Stimulated activated CD4-positive, alpha-beta T cell treated with anti-CD3 and anti-CD28 coated beads, Interleukin-15, amount 100 ng/mL, for 1 hour (primary cell): ENCODE measurements at regions not wholly inside any gene's neighbourhood (a gene's known extent, or its start where the extent isn't known, plus 50 kb on each side); places are given as distances from the start of the nearest gene placed in this dataset.
"Not testable (repeated sequence)": the region's sequence is repeated elsewhere in the genome, so short reads cannot be mapped to it uniquely, and the experiment has no call there.

Experiments used
- DNase-seq, 2 donors: peaks; one replicate each; pipeline ENCODE4 v3.0.0-alpha.2; 2020; ENCODE audit warnings: low read depth in 1 of 2, low spot score in 1 of 2

- not testable (repeated sequence) for DNase-seq
Observed at GRCh38 chr20:39725513-39725912, 763.4 kb downstream of the DHX35 start.

GRCh38 chr20:39719293-39719692 lies 757.1 kb downstream of the DHX35 start:
- no peak for DNase-seq

GRCh38 chr20:39717936-39718335 lies 755.8 kb downstream of the DHX35 start:
- no peak for DNase-seq

GRCh38 chr20:39716796-39717341 lies 754.7 kb downstream of the DHX35 start:
- no peak for DNase-seq

GRCh38 chr20:39713076-39713840 lies 751.1 kb downstream of the DHX35 start:
- no peak for DNase-seq

GRCh38 chr20:39706184-39706663 lies 744.1 kb downstream of the DHX35 start:
- DNase-seq, result no peak

- no peak for DNase-seq
Observed at GRCh38 chr20:39705032-39705431, 742.9 kb downstream of the DHX35 start.

GRCh38 chr20:39703357-39703756 lies 741.2 kb downstream of the DHX35 start:
- DNase-seq, result not testable (repeated sequence)

- DNase-seq, result no peak
Observed at GRCh38 chr20:39702701-39703349, 740.7 kb downstream of the DHX35 start.

- no peak for DNase-seq
Observed at GRCh38 chr20:39700528-39700927, 738.4 kb downstream of the DHX35 start.

- DNase-seq, result no peak
Observed at GRCh38 chr20:39699166-39699725, 737.1 kb downstream of the DHX35 start.

GRCh38 chr20:39698752-39699151 lies 736.6 kb downstream of the DHX35 start:
- DNase-seq, result no peak

- no peak for DNase-seq
Observed at GRCh38 chr20:39691151-39691862, 729.2 kb downstream of the DHX35 start.

GRCh38 chr20:39676857-39677391 lies 714.8 kb downstream of the DHX35 start:
- no peak for DNase-seq

- DNase-seq, result no peak
Observed at GRCh38 chr20:39676241-39676640, 714.1 kb downstream of the DHX35 start.

- no peak for DNase-seq
Observed at GRCh38 chr20:39674842-39675241, 712.7 kb downstream of the DHX35 start.

GRCh38 chr20:39670988-39671387 lies 708.8 kb downstream of the DHX35 start:
- no peak for DNase-seq

GRCh38 chr20:39669659-39670058 lies 707.5 kb downstream of the DHX35 start:
- DNase-seq, result no peak

- no peak for DNase-seq
Observed at GRCh38 chr20:39668038-39668437, 705.9 kb downstream of the DHX35 start.

- no peak for DNase-seq
Observed at GRCh38 chr20:39661833-39662232, 699.7 kb downstream of the DHX35 start.

GRCh38 chr20:39660965-39661364 lies 698.8 kb downstream of the DHX35 start:
- DNase-seq, result no peak
